SK-N-SH (cell line): ENCODE measurements at regions not wholly inside any gene's neighbourhood (a gene's known extent, or its start where the extent isn't known, plus 50 kb on each side); places are given as distances from the start of the nearest gene placed in this dataset.

ENCODE experiments used
- CTCF ChIP-seq: fragments of 200-600 bp; sonication (generic); IDR thresholded peaks from 2 replicates; pipeline ENCODE4 v1.6.1; 2017; ENCODE audit warnings: antibody characterized with exemption, mild to moderate bottlenecking, moderate library complexity
- EZH2phosphoT487 ChIP-seq: fragments of 200-600 bp; sonication (generic); IDR thresholded peaks from 2 replicates; pipeline ENCODE4 v1.6.1; 2017; ENCODE audit warnings: low read depth, mixed run types, mild to moderate bottlenecking, antibody characterized with exemption, moderate library complexity, borderline replicate concordance
- GATA2 ChIP-seq: sonication (generic); formaldehyde crosslinking; IDR thresholded peaks from 2 replicates; pipeline ENCODE4 v1.5.0; 2020; ENCODE audit warnings: mild to moderate bottlenecking, missing genetic modification reagents
- MAX ChIP-seq: IDR thresholded peaks from 2 replicates; pipeline ENCODE4 v1.4.0; 2012; ENCODE audit warnings: low read depth
- NRF1 ChIP-seq: IDR thresholded peaks from 2 replicates; pipeline ENCODE4 v1.6.1; 2012; ENCODE audit warnings: low read depth, mild to moderate bottlenecking, low read length
- POLR2AphosphoS5 ChIP-seq: IDR thresholded peaks from 2 replicates; pipeline ENCODE4 v1.6.1; 2012; ENCODE audit warnings: low read depth, low read length
- RAD21 ChIP-seq: IDR thresholded peaks from 2 replicates; pipeline ENCODE4 v1.6.1; 2012; ENCODE audit warnings: mild to moderate bottlenecking, low read length
- RCOR1 ChIP-seq: fragments of 150-350 bp; IDR thresholded peaks from 2 replicates; pipeline ENCODE4 v1.6.1; 2017; ENCODE audit warnings: antibody characterized with exemption, low read length
- RFX5 ChIP-seq: IDR thresholded peaks from 2 replicates; pipeline ENCODE4 v1.6.1; 2012; ENCODE audit warnings: mild to moderate bottlenecking, improper control_type of control experiment, low read length
- SMC3 ChIP-seq: IDR thresholded peaks from 2 replicates; pipeline ENCODE4 v1.6.1; 2012; ENCODE audit warnings: low read depth, low read length, improper control_type of control experiment
- USF2 ChIP-seq: fragments of 150-350 bp; IDR thresholded peaks from 2 replicates; pipeline ENCODE4 v1.6.1; 2017; ENCODE audit warnings: antibody characterized with exemption, low read length, low read depth, borderline replicate concordance
- YY1 ChIP-seq: IDR thresholded peaks from 2 replicates; pipeline ENCODE4 v1.4.0; 2012; ENCODE audit warnings: low read depth, mild to moderate bottlenecking

GRCh38 chr2:79292958-79293315, 133.4 kb upstream of the REG3A start:
- TF ChIP-seq POLR2AphosphoS5 (no peak), CTCF (no peak), NRF1 (no peak), RFX5 (no peak), SMC3 (no peak), MAX (no peak), RAD21 (no peak), GATA2 (no peak), YY1 (no peak), EZH2phosphoT487 (no peak), RCOR1 (no peak), USF2 (no peak)
